OCI-LY7 (cell line): ENCODE measurements at regions not wholly inside any gene's neighbourhood (a gene's known extent, or its start where the extent isn't known, plus 50 kb on each side); places are given as distances from the start of the nearest gene placed in this dataset.

Experiments used
- BruUV-seq: library from RNA; stranded (reverse); fragments of 400-500 nt; replicated peaks from 2 replicates; lab custom pipeline; 2021; lab: Mats Ljungman, UMichigan
- CTCF ChIA-PET: fragments of 300-600 bp; sonication (Branson Sonifier 250); formaldehyde crosslinking; loops from one replicate; lab custom pipeline; 2022; ENCODE audit warnings: antibody characterized with exemption; ENCODE audit not compliant: unreplicated experiment; lab: Charles Lee
- POLR2A ChIA-PET: fragments of 300-600 bp; sonication (Branson Sonifier 250); formaldehyde crosslinking; loops from one replicate; lab custom pipeline; 2022; ENCODE audit warnings: antibody characterized with exemption; lab: Charles Lee
- DNase-seq: peaks from one replicate; pipeline ENCODE4 v3.0.0-alpha.2; 2015; ENCODE audit warnings: low spot score
- H2AFZ ChIP-seq: fragments of 200-600 bp; sonication (generic), shearing (Covaris generic); 2 replicates; pipeline ENCODE4 v1.6.1; 2014; ENCODE audit warnings: mild to moderate bottlenecking, antibody characterized with exemption, low read length, moderate library complexity
- H3K27ac ChIP-seq: fragments of 200-600 bp; sonication (generic); 2 replicates; pipeline ENCODE4 v1.5.1; 2014; ENCODE audit warnings: mixed run types, low read depth, mild to moderate bottlenecking, moderate library complexity, low read length, inconsistent platforms; ENCODE audit not compliant: poor library complexity, severe bottlenecking
- H3K36me3 ChIP-seq: fragments of 200-600 bp; sonication (generic); 2 replicates; pipeline ENCODE4 v1.6.1; 2014; ENCODE audit warnings: mild to moderate bottlenecking, antibody characterized with exemption, low read length, moderate library complexity, mixed read lengths; ENCODE audit not compliant: insufficient read depth
- H3K4me1 ChIP-seq: fragments of 200-600 bp; sonication (generic); 2 replicates; pipeline ENCODE4 v1.5.1; 2014; ENCODE audit warnings: mild to moderate bottlenecking, low read length; ENCODE audit not compliant: insufficient read depth, poor library complexity, severe bottlenecking
- H3K4me2 ChIP-seq: fragments of 200-600 bp; sonication (generic); 2 replicates; pipeline ENCODE4 v1.6.1; 2014; ENCODE audit warnings: mild to moderate bottlenecking, low read length
- H3K4me3 ChIP-seq: fragments of 200-600 bp; sonication (generic); 2 replicates; pipeline ENCODE4 v1.5.1; 2014; ENCODE audit warnings: mild to moderate bottlenecking, low read depth, low read length; ENCODE audit not compliant: poor library complexity, severe bottlenecking
- H3K79me2 ChIP-seq: fragments of 200-600 bp; sonication (generic); 2 replicates; pipeline ENCODE4 v1.6.1; 2016; ENCODE audit warnings: low read depth, mild to moderate bottlenecking, low read length, moderate library complexity, mixed read lengths; ENCODE audit not compliant: insufficient read depth
- H3K9me2 ChIP-seq: fragments of 200-600 bp; sonication (generic); 2 replicates; pipeline ENCODE4 v1.6.1; 2016; ENCODE audit warnings: mild to moderate bottlenecking, low read length, mixed read lengths; ENCODE audit not compliant: insufficient read depth
- H3K9me3 ChIP-seq: fragments of 200-600 bp; sonication (generic); 2 replicates; pipeline ENCODE4 v1.6.1; 2014; ENCODE audit warnings: mild to moderate bottlenecking, mixed run types, low read length, mixed read lengths
- H4K20me1 ChIP-seq: fragments of 200-600 bp; sonication (generic); 2 replicates; pipeline ENCODE4 v1.6.1; 2014; ENCODE audit warnings: mild to moderate bottlenecking, antibody characterized with exemption, low read length, moderate library complexity, mixed read lengths; ENCODE audit not compliant: insufficient read depth
- EZH2phosphoT487 ChIP-seq: fragments of 200-600 bp; sonication (generic); IDR thresholded peaks from 2 replicates; pipeline ENCODE4 v1.6.1; 2018; ENCODE audit warnings: low read depth, borderline replicate concordance, mild to moderate bottlenecking, mixed run types, antibody characterized with exemption, low read length, moderate library complexity, mixed read lengths
- intact Hi-C: fragments of 100-400 bp; cut with micrococcal nuclease; formaldehyde crosslinking; loops from one replicate; pipeline ENCODE4 v1.10.0; 2022; ENCODE audit not compliant: unreplicated experiment
- TF ChIP-seq, protein P1 (sequence below): fragments of 200-600 bp; sonication (generic); conservative IDR thresholded peaks from 2 replicates; pipeline ENCODE4 v1.5.1; 2014; ENCODE audit warnings: mild to moderate bottlenecking, antibody characterized with exemption, low read length, moderate library complexity, mixed read lengths

DNA sequence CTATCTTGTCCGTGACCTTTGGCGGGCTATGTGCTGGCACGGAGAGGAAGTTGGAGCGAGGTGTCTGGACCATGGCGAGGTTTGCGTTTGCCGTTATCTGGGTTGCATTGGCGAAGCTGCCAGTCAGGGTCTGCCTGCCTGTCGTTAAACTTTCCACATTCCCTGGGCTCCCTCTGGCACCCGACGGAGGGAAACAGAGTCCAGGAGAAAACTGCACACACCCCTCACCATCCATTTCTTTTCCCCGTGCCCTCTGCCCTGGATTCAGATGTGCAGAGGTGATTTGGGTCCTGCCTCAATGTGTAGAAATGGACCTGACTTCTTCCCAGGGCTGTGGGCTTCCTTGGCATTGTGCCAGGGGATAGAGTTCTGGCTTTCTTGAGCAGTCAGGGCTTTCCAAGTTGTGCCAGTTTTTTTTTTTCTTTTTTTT is 142.4 kb downstream of the URI1 start:
- TF ChIP-seq EZH2phosphoT487: no peak
- TF ChIP-seq, protein P1, sequence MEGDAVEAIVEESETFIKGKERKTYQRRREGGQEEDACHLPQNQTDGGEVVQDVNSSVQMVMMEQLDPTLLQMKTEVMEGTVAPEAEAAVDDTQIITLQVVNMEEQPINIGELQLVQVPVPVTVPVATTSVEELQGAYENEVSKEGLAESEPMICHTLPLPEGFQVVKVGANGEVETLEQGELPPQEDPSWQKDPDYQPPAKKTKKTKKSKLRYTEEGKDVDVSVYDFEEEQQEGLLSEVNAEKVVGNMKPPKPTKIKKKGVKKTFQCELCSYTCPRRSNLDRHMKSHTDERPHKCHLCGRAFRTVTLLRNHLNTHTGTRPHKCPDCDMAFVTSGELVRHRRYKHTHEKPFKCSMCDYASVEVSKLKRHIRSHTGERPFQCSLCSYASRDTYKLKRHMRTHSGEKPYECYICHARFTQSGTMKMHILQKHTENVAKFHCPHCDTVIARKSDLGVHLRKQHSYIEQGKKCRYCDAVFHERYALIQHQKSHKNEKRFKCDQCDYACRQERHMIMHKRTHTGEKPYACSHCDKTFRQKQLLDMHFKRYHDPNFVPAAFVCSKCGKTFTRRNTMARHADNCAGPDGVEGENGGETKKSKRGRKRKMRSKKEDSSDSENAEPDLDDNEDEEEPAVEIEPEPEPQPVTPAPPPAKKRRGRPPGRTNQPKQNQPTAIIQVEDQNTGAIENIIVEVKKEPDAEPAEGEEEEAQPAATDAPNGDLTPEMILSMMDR: no peak
- no peak for DNase-seq
- Histone ChIP-seq H3K36me3 (no peaks in the 10 kb centered on the region), H3K4me1 (no peaks in the 10 kb centered on the region), H2AFZ (no peak overlapping the region), H4K20me1 (no peaks in the 10 kb centered on the region), H3K9me3 (no peaks in the 10 kb centered on the region), H3K27ac (no peak overlapping the region), H3K4me3 (no peak overlapping the region), H3K79me2 (no peaks in the 10 kb centered on the region), H3K4me2 (no peak overlapping the region), H3K9me2 (no peaks in the 10 kb centered on the region)
- ChIA-PET POLR2A (no interaction called here), CTCF (no interaction called here)
- no TSS peak for BruUV-seq
- intact Hi-C loops: no loop called here

DNA sequence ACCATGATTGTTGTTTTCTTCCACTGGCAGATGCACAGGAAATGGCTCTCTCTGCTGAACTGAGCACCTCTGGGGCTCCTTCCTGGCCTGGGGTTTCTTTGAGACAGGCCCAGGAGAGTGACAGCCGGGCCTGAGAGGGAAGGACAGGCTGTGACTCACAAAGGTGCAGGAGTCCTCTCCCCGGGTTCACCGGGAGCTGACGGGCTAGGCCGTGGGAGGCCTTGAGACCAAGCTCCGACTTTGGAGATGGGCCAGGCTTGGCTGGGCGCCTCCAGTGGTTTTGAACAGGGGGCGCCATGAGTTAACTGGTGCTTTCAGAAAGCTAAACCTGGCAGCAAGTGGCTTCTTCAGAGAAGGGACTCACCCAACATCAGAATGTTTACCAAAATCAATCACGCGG is 143.4 kb downstream of the URI1 start:
- Histone ChIP-seq H3K9me2 (no peaks in the 10 kb centered on the region), H3K4me1 (no peaks in the 10 kb centered on the region), H3K36me3 (no peaks in the 10 kb centered on the region), H4K20me1 (no peaks in the 10 kb centered on the region), H3K4me3 (no peak overlapping the region), H3K27ac (no peak overlapping the region), H3K79me2 (no peaks in the 10 kb centered on the region), H2AFZ (no peak overlapping the region), H3K9me3 (no peaks in the 10 kb centered on the region), H3K4me2 (no peak overlapping the region)
- ChIA-PET POLR2A (interaction anchor here (0.6 kb wide), 2 partner anchors 11 to 193 kb away, joined by 3 read pairs; no protein-coding TSS in a partner anchor), CTCF (no interaction called here)
- BruUV-seq: no TSS peak
- intact Hi-C loops: no loop called here
- peak; percentile 7 for DNase-seq
- TF ChIP-seq EZH2phosphoT487: no peak
- TF ChIP-seq, protein P1: peak; percentile 34; the same call in 1 of the 2 replicates

DNA sequence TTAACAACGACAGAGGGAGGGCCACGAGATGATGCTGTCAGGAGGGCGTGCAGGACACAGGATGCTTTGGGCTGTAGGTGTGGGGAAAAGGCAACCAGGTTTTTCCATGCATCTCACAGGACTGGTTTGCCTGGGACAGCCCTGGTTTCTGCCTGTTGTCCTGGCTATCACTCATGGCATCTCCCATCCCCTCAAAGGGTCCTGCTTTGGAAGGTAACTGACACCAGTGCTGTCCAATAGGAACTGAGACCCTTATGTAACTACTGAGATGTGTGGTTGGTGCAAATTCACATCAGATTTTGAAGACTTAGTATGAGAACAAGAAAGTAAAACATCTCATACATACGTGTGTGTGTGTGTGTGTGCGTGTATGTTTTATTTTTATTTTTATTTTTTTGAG is 144.2 kb downstream of the URI1 start:
- Histone ChIP-seq H3K79me2 (no peaks in the 10 kb centered on the region), H3K4me2 (no peak overlapping the region), H3K9me2 (no peaks in the 10 kb centered on the region), H4K20me1 (no peaks in the 10 kb centered on the region), H3K36me3 (no peaks in the 10 kb centered on the region), H3K4me3 (no peak overlapping the region), H3K9me3 (no peaks in the 10 kb centered on the region), H3K27ac (no peak overlapping the region), H2AFZ (no peak overlapping the region), H3K4me1 (no peaks in the 10 kb centered on the region)
- no peak for DNase-seq
- ChIA-PET CTCF (no interaction called here), POLR2A (interaction anchor here (0.6 kb wide), 1 partner anchor 12 kb away, joined by 3 read pairs; no protein-coding TSS in a partner anchor)
- BruUV-seq: no TSS peak
- intact Hi-C loops: no loop called here
- TF ChIP-seq, protein P1: no peak
- TF ChIP-seq EZH2phosphoT487: no peak
